ENCODE measurements at regions not wholly inside any gene's neighbourhood (a gene's known extent, or its start where the extent isn't known, plus 50 kb on each side); places are given as distances from the start of the nearest gene placed in this dataset.

GRCh38 chr15:96051598-96051997 is 278.9 kb upstream of the NR2F2 start:
- H3K79me2 ChIP-seq (ENCODE audit: control insufficient read depth, insufficient read depth, low read length, poor library complexity) = no peaks in the 10 kb centered on the region
- no peak overlapping the region for H2AFZ ChIP-seq (ENCODE audit: insufficient read depth, low read length, poor library complexity)
- H3K23ac ChIP-seq (ENCODE audit: low read length) = no peak overlapping the region
- peak overlapping the region; percentile 59 for H2BK12ac ChIP-seq (ENCODE audit: low read length)
- peak overlapping the region; percentile 35 for H2BK120ac ChIP-seq (ENCODE audit: insufficient read depth, low read length, poor library complexity)
- H3K18ac ChIP-seq (ENCODE audit: low read length) = no peak overlapping the region
- H4K91ac ChIP-seq (ENCODE audit: low read depth, low read length) = peak overlapping the region; percentile 50
- H3K4me2 ChIP-seq (ENCODE audit: low read length) = no peak overlapping the region
- H4K12ac ChIP-seq (ENCODE audit: low read depth, low read length) = no peak overlapping the region
- H3K14ac ChIP-seq (ENCODE audit: low read length) = no peak overlapping the region
- no peaks in the 10 kb centered on the region for H3K36me3 ChIP-seq (ENCODE audit: control insufficient read depth in 1 of 2, insufficient read depth in 2 of 2, low read length in 2 of 2)
- no peaks in the 10 kb centered on the region for H3K27me3 ChIP-seq (ENCODE audit: insufficient read depth, low read length)
- peaks cover 27% of the 10 kb centered on the region for H3K79me1 ChIP-seq (ENCODE audit: low read length)
- no CpG with 5 or more reads among the region's 2 CpGs for WGBS (ENCODE audit: extremely low coverage, insufficient coverage, insufficient read length)
- H3K4me1 ChIP-seq (ENCODE audit: control insufficient read depth in 1 of 2, insufficient read depth in 2 of 2, low read length in 2 of 2) = peaks cover 24 to 27% of the 10 kb centered on the region in 2 experiments
- H2AK5ac ChIP-seq (ENCODE audit: low read length) = no peak overlapping the region
- H3K4ac ChIP-seq (ENCODE audit: low read depth, low read length) = no peak overlapping the region
- no peak overlapping the region for H3K9ac ChIP-seq (ENCODE audit: low read length)
- peak overlapping the region; percentile 2 for H3K27ac ChIP-seq (ENCODE audit: low read depth, low read length)
- no peak overlapping the region for H3K4me3 ChIP-seq (ENCODE audit: low read depth, low read length)
- peak overlapping the region; percentile 12 for H2BK5ac ChIP-seq (ENCODE audit: low read depth, low read length, poor library complexity)
- no peaks in the 10 kb centered on the region for H3K9me3 ChIP-seq (ENCODE audit: insufficient read depth, low read depth, low read length)
- peak in 1 of 2 donors; percentile 25 for DNase-seq
- H4K8ac ChIP-seq (ENCODE audit: low read depth, low read length) = no peak overlapping the region

GRCh38 chr15:96052154-96052553 is 278.3 kb upstream of the NR2F2 start:
- no peaks in the 10 kb centered on the region for H3K79me2 ChIP-seq (ENCODE audit: control insufficient read depth, insufficient read depth, low read length, poor library complexity)
- H3K4me1 ChIP-seq (ENCODE audit: control insufficient read depth in 1 of 2, insufficient read depth in 2 of 2, low read length in 2 of 2) = peaks cover 24 to 27% of the 10 kb centered on the region in 2 experiments
- H3K27ac ChIP-seq (ENCODE audit: low read depth, low read length) = peak overlapping the region; percentile 48
- H2AFZ ChIP-seq (ENCODE audit: insufficient read depth, low read length, poor library complexity) = no peak overlapping the region
- H3K23ac ChIP-seq (ENCODE audit: low read length) = no peak overlapping the region
- H2BK120ac ChIP-seq (ENCODE audit: insufficient read depth, low read length, poor library complexity) = peak overlapping the region; percentile 79
- no peaks in the 10 kb centered on the region for H3K27me3 ChIP-seq (ENCODE audit: insufficient read depth, low read length)
- no peak overlapping the region for H3K4ac ChIP-seq (ENCODE audit: low read depth, low read length)
- H2BK5ac ChIP-seq (ENCODE audit: low read depth, low read length, poor library complexity) = peak overlapping the region; percentile 77
- no CpG with 5 or more reads among the region's 4 CpGs for WGBS (ENCODE audit: extremely low coverage, insufficient coverage, insufficient read length)
- H3K36me3 ChIP-seq (ENCODE audit: control insufficient read depth in 1 of 2, insufficient read depth in 2 of 2, low read length in 2 of 2) = no peaks in the 10 kb centered on the region
- H3K18ac ChIP-seq (ENCODE audit: low read length) = no peak overlapping the region
- H3K4me2 ChIP-seq (ENCODE audit: low read length) = no peak overlapping the region
- DNase-seq = peak in 1 of 2 donors; percentile 40
- peak overlapping the region; percentile 36 for H4K91ac ChIP-seq (ENCODE audit: low read depth, low read length)
- H2AK5ac ChIP-seq (ENCODE audit: low read length) = no peak overlapping the region
- no peak overlapping the region for H3K4me3 ChIP-seq (ENCODE audit: low read depth, low read length)
- H4K12ac ChIP-seq (ENCODE audit: low read depth, low read length) = no peak overlapping the region
- no peak overlapping the region for H3K14ac ChIP-seq (ENCODE audit: low read length)
- H2BK12ac ChIP-seq (ENCODE audit: low read length) = peak overlapping the region; percentile 66
- peaks cover 27% of the 10 kb centered on the region for H3K79me1 ChIP-seq (ENCODE audit: low read length)
- H3K9me3 ChIP-seq (ENCODE audit: insufficient read depth, low read depth, low read length) = no peaks in the 10 kb centered on the region
- H3K9ac ChIP-seq (ENCODE audit: low read length) = no peak overlapping the region
- H4K8ac ChIP-seq (ENCODE audit: low read depth, low read length) = no peak overlapping the region

GRCh38 chr15:96052572-96053030 is 277.9 kb upstream of the NR2F2 start:
- H3K79me2 ChIP-seq (ENCODE audit: control insufficient read depth, insufficient read depth, low read length, poor library complexity) = no peaks in the 10 kb centered on the region
- H4K8ac ChIP-seq (ENCODE audit: low read depth, low read length) = peak overlapping the region; percentile 51
- peaks cover 25% of the 10 kb centered on the region for H3K79me1 ChIP-seq (ENCODE audit: low read length)
- H2BK120ac ChIP-seq (ENCODE audit: insufficient read depth, low read length, poor library complexity) = peak overlapping the region; percentile 79
- H3K18ac ChIP-seq (ENCODE audit: low read length) = no peak overlapping the region
- H3K4ac ChIP-seq (ENCODE audit: low read depth, low read length) = no peak overlapping the region
- H2AFZ ChIP-seq (ENCODE audit: insufficient read depth, low read length, poor library complexity) = peak overlapping the region; percentile 15
- H3K14ac ChIP-seq (ENCODE audit: low read length) = no peak overlapping the region
- peaks cover 24% of the 10 kb centered on the region in 2 experiments for H3K4me1 ChIP-seq (ENCODE audit: control insufficient read depth in 1 of 2, insufficient read depth in 2 of 2, low read length in 2 of 2)
- peak overlapping the region; percentile 48 for H3K27ac ChIP-seq (ENCODE audit: low read depth, low read length)
- no peak for DNase-seq
- no peaks in the 10 kb centered on the region for H3K9me3 ChIP-seq (ENCODE audit: insufficient read depth, low read depth, low read length)
- H2BK12ac ChIP-seq (ENCODE audit: low read length) = peak overlapping the region; percentile 3
- no peak overlapping the region for H3K4me3 ChIP-seq (ENCODE audit: low read depth, low read length)
- H4K12ac ChIP-seq (ENCODE audit: low read depth, low read length) = peak overlapping the region; percentile 1
- no peak overlapping the region for H3K23ac ChIP-seq (ENCODE audit: low read length)
- peak overlapping the region; percentile 77 for H2BK5ac ChIP-seq (ENCODE audit: low read depth, low read length, poor library complexity)
- no CpG with 5 or more reads among the region's 18 CpGs for WGBS (ENCODE audit: extremely low coverage, insufficient coverage, insufficient read length)
- no peaks in the 10 kb centered on the region for H3K36me3 ChIP-seq (ENCODE audit: control insufficient read depth in 1 of 2, insufficient read depth in 2 of 2, low read length in 2 of 2)
- peak overlapping the region; percentile 36 for H4K91ac ChIP-seq (ENCODE audit: low read depth, low read length)
- H3K27me3 ChIP-seq (ENCODE audit: insufficient read depth, low read length) = no peaks in the 10 kb centered on the region
- H2AK5ac ChIP-seq (ENCODE audit: low read length) = no peak overlapping the region
- peak overlapping the region; percentile 60 for H3K4me2 ChIP-seq (ENCODE audit: low read length)
- H3K9ac ChIP-seq (ENCODE audit: low read length) = no peak overlapping the region

- H3K9me3 ChIP-seq (ENCODE audit: insufficient read depth, low read depth, low read length) = no peaks in the 10 kb centered on the region
- no peak overlapping the region for H3K9ac ChIP-seq (ENCODE audit: low read length)
- H3K4ac ChIP-seq (ENCODE audit: low read depth, low read length) = peak overlapping the region; percentile 29
- peak overlapping the region; percentile 81 for H2BK120ac ChIP-seq (ENCODE audit: insufficient read depth, low read length, poor library complexity)
- H3K79me2 ChIP-seq (ENCODE audit: control insufficient read depth, insufficient read depth, low read length, poor library complexity) = no peaks in the 10 kb centered on the region
- H2AFZ ChIP-seq (ENCODE audit: insufficient read depth, low read length, poor library complexity) = peak overlapping the region; percentile 19
- H3K14ac ChIP-seq (ENCODE audit: low read length) = peak overlapping the region; percentile 65
- peak overlapping the region; percentile 60 for H3K18ac ChIP-seq (ENCODE audit: low read length)
- H2AK5ac ChIP-seq (ENCODE audit: low read length) = no peak overlapping the region
- H3K79me1 ChIP-seq (ENCODE audit: low read length) = peaks cover 27% of the 10 kb centered on the region
- H4K8ac ChIP-seq (ENCODE audit: low read depth, low read length) = peak overlapping the region; percentile 81
- peak; percentile 91 to 96 for DNase-seq
- H2BK12ac ChIP-seq (ENCODE audit: low read length) = peak overlapping the region; percentile 41
- H3K27ac ChIP-seq (ENCODE audit: low read depth, low read length) = peak overlapping the region; percentile 49
- peak overlapping the region; percentile 1 for H4K12ac ChIP-seq (ENCODE audit: low read depth, low read length)
- WGBS (ENCODE audit: extremely low coverage, insufficient coverage, insufficient read length) = no CpG with 5 or more reads among the region's 36 CpGs
- no peak overlapping the region for H3K4me3 ChIP-seq (ENCODE audit: low read depth, low read length)
- H3K36me3 ChIP-seq (ENCODE audit: control insufficient read depth in 1 of 2, insufficient read depth in 2 of 2, low read length in 2 of 2) = no peaks in the 10 kb centered on the region
- H3K4me1 ChIP-seq (ENCODE audit: control insufficient read depth in 1 of 2, insufficient read depth in 2 of 2, low read length in 2 of 2) = peaks cover 23 to 24% of the 10 kb centered on the region in 2 experiments
- peak overlapping the region; percentile 77 for H2BK5ac ChIP-seq (ENCODE audit: low read depth, low read length, poor library complexity)
- no peaks in the 10 kb centered on the region for H3K27me3 ChIP-seq (ENCODE audit: insufficient read depth, low read length)
- peak overlapping the region; percentile 60 for H3K4me2 ChIP-seq (ENCODE audit: low read length)
- peak overlapping the region; percentile 91 for H4K91ac ChIP-seq (ENCODE audit: low read depth, low read length)
- no peak overlapping the region for H3K23ac ChIP-seq (ENCODE audit: low read length)
These were observed 277.3 kb upstream of the NR2F2 start for GRCh38 chr15:96053031-96053780.

All from trophoblast cell (in vitro differentiated cells and primary cell).